Thyroid gland (tissue), 4 donors: ENCODE measurements at regions not wholly inside any gene's neighbourhood (a gene's known extent, or its start where the extent isn't known, plus 50 kb on each side); places are given as distances from the start of the nearest gene placed in this dataset.

Experiments
- DNase-seq, 2 donors: peaks; one replicate each; pipeline ENCODE4 v3.0.0-alpha.2; 2019
- H3K27ac ChIP-seq, 3 donors: fragments of 200-600 bp; sonication (generic); 1 replicate in 2 of 3; 2 replicates in 1 of 3; pipeline ENCODE4 v1.5.1; 2016 to 2019; ENCODE audit warnings: mild to moderate bottlenecking in 1 of 3, moderate library complexity in 1 of 3
- H3K27me3 ChIP-seq: fragments of 200-600 bp; sonication (generic); one replicate; pipeline ENCODE4 v1.5.1; 2019
- H3K36me3 ChIP-seq, 2 donors: fragments of 200-600 bp; sonication (generic); one replicate each; pipeline ENCODE4 v1.5.1; 2016 to 2019
- H3K4me1 ChIP-seq, 2 donors: fragments of 200-600 bp; sonication (generic); one replicate each; pipeline ENCODE4 v1.5.1; 2017 to 2019
- H3K4me3 ChIP-seq, 3 donors: fragments of 200-600 bp; sonication (generic); replicated peaks in 1 of 3; 1 replicate in 2 of 3; 2 replicates in 1 of 3; pipeline ENCODE4 v1.5.1; 2016; ENCODE audit warnings: mild to moderate bottlenecking in 1 of 3
- H3K9me3 ChIP-seq: fragments of 200-600 bp; sonication (generic); one replicate; pipeline ENCODE4 v1.5.1; 2017
- CTCF ChIP-seq, 6 experiments: fragments of 200-600 bp in 3 of 6; fragments of 450-650 bp in 3 of 6; sonication (generic) in 3 of 6; IDR thresholded peaks; one replicate each; pipeline ENCODE4 v1.5.1; 2016 to 2019; ENCODE audit warnings: antibody characterized with exemption in 6 of 6, mild to moderate bottlenecking in 2 of 6, inconsistent platforms in 1 of 6, moderate library complexity in 1 of 6
- POLR2A ChIP-seq, 2 donors: fragments of 450-650 bp; IDR thresholded peaks; one replicate each; pipeline ENCODE4 v1.6.1; 2017; ENCODE audit warnings: antibody characterized with exemption in 2 of 2, mild to moderate bottlenecking in 2 of 2, moderate library complexity in 1 of 2
- WGBS, 2 donors: methylation state at CpG; one replicate each; pipeline ENCODE4 v1.1.5; 2017; 5-methylcytosine and 5-hydroxymethylcytosine counted together
- intact Hi-C: fragments of 100-400 bp; cut with DNase I; formaldehyde crosslinking; loops from one replicate; pipeline ENCODE4 v1.15.1; 2023

- H3K9me3 ChIP-seq = no peaks in the 10 kb centered on the region
- intact Hi-C loops = no loop called here
- TF ChIP-seq POLR2A (IDR thresholded peaks at IDR 0.05) = no peak
- no peaks in the 10 kb centered on the region for H3K36me3 ChIP-seq
- WGBS, 2 donors = 93% methylated on average over 3 of the region's 3 CpGs
- H3K4me3 ChIP-seq = no peak overlapping the region
- H3K27ac ChIP-seq = no peak overlapping the region
- DNase-seq = no peak
- no peaks in the 10 kb centered on the region for H3K4me1 ChIP-seq
- no peaks in the 10 kb centered on the region for H3K27me3 ChIP-seq
Measured at GRCh38 chr6:147853574-147853973, 345.1 kb downstream of the SAMD5 start.

DNA sequence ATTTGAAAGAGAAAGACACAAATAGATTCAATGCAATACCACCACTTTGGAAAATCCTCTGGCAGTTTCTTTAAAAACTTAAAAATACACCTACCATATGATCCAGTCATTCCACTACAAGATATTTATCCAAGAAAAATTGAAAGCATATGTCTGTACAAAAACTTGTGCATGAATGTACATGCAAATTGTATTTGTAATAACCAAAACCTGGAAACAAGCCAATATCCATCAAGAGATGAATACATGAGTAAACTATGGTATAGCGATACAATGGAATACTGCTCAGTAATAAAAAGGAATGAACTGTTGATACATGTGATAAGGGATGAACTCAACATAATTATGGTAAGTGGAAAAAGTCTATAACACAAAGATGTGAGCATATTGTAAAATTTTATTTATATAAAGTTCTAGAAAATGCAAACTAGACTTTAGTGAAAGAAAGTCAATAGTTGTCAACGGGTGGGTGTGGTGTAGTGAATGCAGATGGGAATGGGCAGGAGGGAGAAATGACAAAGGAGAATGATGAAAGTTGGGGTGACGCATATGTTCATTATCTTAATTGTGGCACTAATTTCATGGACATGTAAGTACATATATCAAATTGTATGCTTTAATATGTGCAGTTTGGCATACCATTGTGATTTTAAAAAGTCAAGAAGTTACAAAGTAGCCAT is 347.5 kb downstream of the SAMD5 start:
- no peak for DNase-seq
- Histone ChIP-seq H3K36me3 (no peaks in the 10 kb centered on the region), H3K9me3 (no peaks in the 10 kb centered on the region), H3K27ac (no peak overlapping the region), H3K4me1 (no peaks in the 10 kb centered on the region), H3K4me3 (no peak overlapping the region), H3K27me3 (no peaks in the 10 kb centered on the region)
- TF ChIP-seq CTCF (IDR thresholded peaks at IDR 0.05) (no peak), POLR2A (IDR thresholded peaks at IDR 0.05) (no peak)
- WGBS, 2 donors = 97% methylated on average over 3 of the region's 3 CpGs
- intact Hi-C loops = no loop called here

DNA sequence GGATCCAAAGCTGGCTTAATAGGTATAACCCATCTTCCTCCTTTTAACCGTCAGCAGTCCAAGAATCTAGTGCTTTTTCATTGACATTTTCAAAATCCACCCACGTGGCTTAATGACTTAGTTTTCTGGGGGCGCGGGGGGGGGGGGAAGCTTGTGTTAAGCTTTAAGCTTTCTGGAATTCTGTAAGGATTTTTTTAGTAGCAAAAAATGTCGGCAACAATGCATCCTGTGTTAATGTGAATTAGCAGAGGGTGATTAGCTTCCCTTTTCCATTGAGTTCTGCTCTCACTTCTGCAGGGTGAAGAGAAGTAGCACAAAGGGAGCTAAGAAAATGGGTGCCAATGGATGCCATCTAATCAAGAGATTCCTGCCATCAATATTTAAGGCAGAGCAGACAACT is 348.2 kb downstream of the SAMD5 start:
- intact Hi-C loops = no loop called here
- TF ChIP-seq POLR2A (IDR thresholded peaks at IDR 0.05) (no peak), CTCF (IDR thresholded peaks at IDR 0.05) (no peak)
- no peaks in the 10 kb centered on the region for H3K36me3 ChIP-seq
- no peaks in the 10 kb centered on the region for H3K4me1 ChIP-seq
- no peaks in the 10 kb centered on the region for H3K27me3 ChIP-seq
- H3K9me3 ChIP-seq = no peaks in the 10 kb centered on the region
- no peak for DNase-seq
- WGBS, 2 donors = 84 to 88% methylated on average over 4 to 5 of the region's 5 CpGs
- no peak overlapping the region for H3K4me3 ChIP-seq
- H3K27ac ChIP-seq = no peak overlapping the region

GRCh38 chr6:147858421-147858820 is 349.9 kb downstream of the SAMD5 start:
- H3K36me3 ChIP-seq = no peaks in the 10 kb centered on the region
- H3K4me1 ChIP-seq = no peaks in the 10 kb centered on the region
- no peak overlapping the region for H3K4me3 ChIP-seq
- intact Hi-C loops = no loop called here
- 90 to 97% methylated on average over 2 of the region's 2 CpGs for WGBS, 2 donors
- no peak for TF ChIP-seq POLR2A (IDR thresholded peaks at IDR 0.05)
- TF ChIP-seq CTCF (IDR thresholded peaks at IDR 0.05) = no peak
- H3K27me3 ChIP-seq = no peaks in the 10 kb centered on the region
- H3K9me3 ChIP-seq = no peaks in the 10 kb centered on the region
- H3K27ac ChIP-seq = no peak overlapping the region
- DNase-seq = no peak

DNA sequence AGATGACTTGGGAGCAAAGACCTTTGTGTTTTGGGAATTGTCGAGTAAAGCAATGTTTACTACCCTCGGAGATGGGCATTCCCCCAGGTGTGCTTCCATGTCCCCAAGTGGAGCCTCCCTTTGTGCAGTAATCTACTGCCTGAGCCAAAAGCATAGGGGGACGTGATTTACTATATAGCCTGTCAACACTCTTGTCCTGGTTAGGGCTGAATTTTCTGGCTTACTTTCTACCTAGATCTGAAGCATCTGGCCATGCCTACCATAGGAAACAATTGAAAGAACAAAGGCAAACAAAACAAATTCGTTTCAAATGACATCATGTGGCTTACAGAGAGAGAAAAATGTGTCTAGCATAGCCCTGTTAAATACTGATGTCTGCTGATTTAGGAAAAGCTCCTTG is 350.6 kb downstream of the SAMD5 start:
- Histone ChIP-seq H3K36me3 (no peaks in the 10 kb centered on the region), H3K4me1 (no peaks in the 10 kb centered on the region), H3K4me3 (no peak overlapping the region), H3K27me3 (no peaks in the 10 kb centered on the region), H3K9me3 (no peaks in the 10 kb centered on the region), H3K27ac (no peak overlapping the region)
- intact Hi-C loops = no loop called here
- DNase-seq = no peak
- no peak for TF ChIP-seq POLR2A (IDR thresholded peaks at IDR 0.05)
- TF ChIP-seq CTCF (IDR thresholded peaks at IDR 0.05) = no peak
- WGBS, 2 donors = 64 to 70% methylated on average over 4 of the region's 4 CpGs
